ENCODE measurements at regions not wholly inside any gene's neighbourhood (a gene's known extent, or its start where the extent isn't known, plus 50 kb on each side); places are given as distances from the start of the nearest gene placed in this dataset.

- Histone ChIP-seq H3K4me1 (ENCODE audit: control insufficient read depth in 2 of 2, insufficient read depth in 2 of 2, low read length in 2 of 2) (peaks cover 0 to 2% of the 10 kb centered on the region in 2 donors), H3K9me3 (ENCODE audit: control insufficient read depth in 2 of 2, low read length in 2 of 2) (peaks cover 0 to 18% of the 10 kb centered on the region in 2 donors), H3K27me3 (ENCODE audit: control insufficient read depth in 2 of 2, insufficient read depth in 2 of 2, low read length in 2 of 2) (no peaks in the 10 kb centered on the region), H3K27ac (ENCODE audit: low read depth in 2 of 2, low read length in 2 of 2) (peak overlapping the region in 1 of 2 donors; percentile 37), H3K36me3 (ENCODE audit: control insufficient read depth in 2 of 2, insufficient read depth in 2 of 2, low read length in 2 of 2) (peaks cover 0 to 5% of the 10 kb centered on the region in 2 donors), H3K4me3 (ENCODE audit: low read length in 2 of 2) (no peak overlapping the region), H3K9ac (ENCODE audit: low read depth in 1 of 2, low read length in 2 of 2) (no peak overlapping the region)
Observed at GRCh38 chr15:69685512-69686452, 233.2 kb downstream of the RPLP1 start.

- Histone ChIP-seq H3K9me3 (ENCODE audit: control insufficient read depth in 2 of 2, low read length in 2 of 2) (peaks cover 0 to 18% of the 10 kb centered on the region in 2 donors), H3K27ac (ENCODE audit: low read depth in 2 of 2, low read length in 2 of 2) (no peak overlapping the region), H3K4me1 (ENCODE audit: control insufficient read depth in 2 of 2, insufficient read depth in 2 of 2, low read length in 2 of 2) (peaks cover 0 to 2% of the 10 kb centered on the region in 2 donors), H3K9ac (ENCODE audit: low read depth in 1 of 2, low read length in 2 of 2) (no peak overlapping the region), H3K36me3 (ENCODE audit: control insufficient read depth in 2 of 2, insufficient read depth in 2 of 2, low read length in 2 of 2) (peaks cover 0 to 5% of the 10 kb centered on the region in 2 donors), H3K4me3 (ENCODE audit: low read length in 2 of 2) (no peak overlapping the region), H3K27me3 (ENCODE audit: control insufficient read depth in 2 of 2, insufficient read depth in 2 of 2, low read length in 2 of 2) (no peaks in the 10 kb centered on the region)
Observed at GRCh38 chr15:69686626-69687025, 234.0 kb downstream of the RPLP1 start.

GRCh38 chr15:69689133-69689532 lies 236.5 kb downstream of the RPLP1 start:
- Histone ChIP-seq H3K9ac (ENCODE audit: low read depth in 1 of 2, low read length in 2 of 2) (no peak overlapping the region), H3K36me3 (ENCODE audit: control insufficient read depth in 2 of 2, insufficient read depth in 2 of 2, low read length in 2 of 2) (peaks cover 0 to 5% of the 10 kb centered on the region in 2 donors), H3K27ac (ENCODE audit: low read depth in 2 of 2, low read length in 2 of 2) (no peak overlapping the region), H3K4me1 (ENCODE audit: control insufficient read depth in 2 of 2, insufficient read depth in 2 of 2, low read length in 2 of 2) (peaks cover 0 to 2% of the 10 kb centered on the region in 2 donors), H3K9me3 (ENCODE audit: control insufficient read depth in 2 of 2, low read length in 2 of 2) (peaks cover 0 to 15% of the 10 kb centered on the region in 2 donors), H3K4me3 (ENCODE audit: low read length in 2 of 2) (no peak overlapping the region), H3K27me3 (ENCODE audit: control insufficient read depth in 2 of 2, insufficient read depth in 2 of 2, low read length in 2 of 2) (peaks cover 0 to 2% of the 10 kb centered on the region in 2 donors)

- no peak overlapping the region for H3K9ac ChIP-seq (ENCODE audit: low read depth in 1 of 2, low read length in 2 of 2)
- no peaks in the 10 kb centered on the region for H3K4me1 ChIP-seq (ENCODE audit: control insufficient read depth in 2 of 2, insufficient read depth in 2 of 2, low read length in 2 of 2)
- no peak overlapping the region for H3K27ac ChIP-seq (ENCODE audit: low read depth in 2 of 2, low read length in 2 of 2)
- peaks cover 0 to 15% of the 10 kb centered on the region in 2 donors for H3K9me3 ChIP-seq (ENCODE audit: control insufficient read depth in 2 of 2, low read length in 2 of 2)
- peaks cover 0 to 2% of the 10 kb centered on the region in 2 donors for H3K27me3 ChIP-seq (ENCODE audit: control insufficient read depth in 2 of 2, insufficient read depth in 2 of 2, low read length in 2 of 2)
- H3K4me3 ChIP-seq (ENCODE audit: low read length in 2 of 2): no peak overlapping the region
- peaks cover 0 to 5% of the 10 kb centered on the region in 2 donors for H3K36me3 ChIP-seq (ENCODE audit: control insufficient read depth in 2 of 2, insufficient read depth in 2 of 2, low read length in 2 of 2)
Observed at GRCh38 chr15:69691307-69692015, 238.8 kb downstream of the RPLP1 start.

- Histone ChIP-seq H3K9ac (ENCODE audit: low read depth in 1 of 2, low read length in 2 of 2) (no peak overlapping the region), H3K4me1 (ENCODE audit: control insufficient read depth in 2 of 2, insufficient read depth in 2 of 2, low read length in 2 of 2) (no peaks in the 10 kb centered on the region), H3K27me3 (ENCODE audit: control insufficient read depth in 2 of 2, insufficient read depth in 2 of 2, low read length in 2 of 2) (peaks cover 0 to 2% of the 10 kb centered on the region in 2 donors), H3K27ac (ENCODE audit: low read depth in 2 of 2, low read length in 2 of 2) (no peak overlapping the region), H3K36me3 (ENCODE audit: control insufficient read depth in 2 of 2, insufficient read depth in 2 of 2, low read length in 2 of 2) (peaks cover 0 to 5% of the 10 kb centered on the region in 2 donors), H3K9me3 (ENCODE audit: control insufficient read depth in 2 of 2, low read length in 2 of 2) (peaks cover 0 to 15% of the 10 kb centered on the region in 2 donors), H3K4me3 (ENCODE audit: low read length in 2 of 2) (no peak overlapping the region)
Observed at GRCh38 chr15:69692342-69692741, 239.7 kb downstream of the RPLP1 start.

- H3K27ac ChIP-seq (ENCODE audit: low read depth in 2 of 2, low read length in 2 of 2): no peak overlapping the region
- no peaks in the 10 kb centered on the region for H3K4me1 ChIP-seq (ENCODE audit: control insufficient read depth in 2 of 2, insufficient read depth in 2 of 2, low read length in 2 of 2)
- H3K4me3 ChIP-seq (ENCODE audit: low read length in 2 of 2): no peak overlapping the region
- no peak overlapping the region for H3K9ac ChIP-seq (ENCODE audit: low read depth in 1 of 2, low read length in 2 of 2)
- H3K9me3 ChIP-seq (ENCODE audit: control insufficient read depth in 2 of 2, low read length in 2 of 2): peaks cover 0 to 15% of the 10 kb centered on the region in 2 donors
- H3K36me3 ChIP-seq (ENCODE audit: control insufficient read depth in 2 of 2, insufficient read depth in 2 of 2, low read length in 2 of 2): peaks cover 0 to 5% of the 10 kb centered on the region in 2 donors
- peaks cover 0 to 2% of the 10 kb centered on the region in 2 donors for H3K27me3 ChIP-seq (ENCODE audit: control insufficient read depth in 2 of 2, insufficient read depth in 2 of 2, low read length in 2 of 2)
Observed at GRCh38 chr15:69693059-69693458, 240.4 kb downstream of the RPLP1 start.

- H3K4me1 ChIP-seq (ENCODE audit: control insufficient read depth in 2 of 2, insufficient read depth in 2 of 2, low read length in 2 of 2): no peaks in the 10 kb centered on the region
- H3K4me3 ChIP-seq (ENCODE audit: low read length in 2 of 2): no peak overlapping the region
- no peak overlapping the region for H3K27ac ChIP-seq (ENCODE audit: low read depth in 2 of 2, low read length in 2 of 2)
- no peak overlapping the region for H3K9ac ChIP-seq (ENCODE audit: low read depth in 1 of 2, low read length in 2 of 2)
- no peaks in the 10 kb centered on the region for H3K36me3 ChIP-seq (ENCODE audit: control insufficient read depth in 2 of 2, insufficient read depth in 2 of 2, low read length in 2 of 2)
- H3K27me3 ChIP-seq (ENCODE audit: control insufficient read depth in 2 of 2, insufficient read depth in 2 of 2, low read length in 2 of 2): peaks cover 0 to 2% of the 10 kb centered on the region in 2 donors
- H3K9me3 ChIP-seq (ENCODE audit: control insufficient read depth in 2 of 2, low read length in 2 of 2): no peaks in the 10 kb centered on the region
Observed at GRCh38 chr15:69696946-69697345, 244.3 kb downstream of the RPLP1 start.

GRCh38 chr15:69697916-69698315 lies 245.3 kb downstream of the RPLP1 start:
- H3K27ac ChIP-seq (ENCODE audit: low read depth in 2 of 2, low read length in 2 of 2): no peak overlapping the region
- no peaks in the 10 kb centered on the region for H3K27me3 ChIP-seq (ENCODE audit: control insufficient read depth in 2 of 2, insufficient read depth in 2 of 2, low read length in 2 of 2)
- no peaks in the 10 kb centered on the region for H3K36me3 ChIP-seq (ENCODE audit: control insufficient read depth in 2 of 2, insufficient read depth in 2 of 2, low read length in 2 of 2)

GRCh38 chr15:69699096-69699495 lies 246.5 kb downstream of the RPLP1 start:
- Histone ChIP-seq H3K4me1 (ENCODE audit: control insufficient read depth in 2 of 2, insufficient read depth in 2 of 2, low read length in 2 of 2) (no peaks in the 10 kb centered on the region), H3K36me3 (ENCODE audit: control insufficient read depth in 2 of 2, insufficient read depth in 2 of 2, low read length in 2 of 2) (no peaks in the 10 kb centered on the region), H3K27ac (ENCODE audit: low read depth in 2 of 2, low read length in 2 of 2) (no peak overlapping the region), H3K4me3 (ENCODE audit: low read length in 2 of 2) (no peak overlapping the region), H3K27me3 (ENCODE audit: control insufficient read depth in 2 of 2, insufficient read depth in 2 of 2, low read length in 2 of 2) (no peaks in the 10 kb centered on the region), H3K9me3 (ENCODE audit: control insufficient read depth in 2 of 2, low read length in 2 of 2) (no peaks in the 10 kb centered on the region), H3K9ac (ENCODE audit: low read depth in 1 of 2, low read length in 2 of 2) (no peak overlapping the region)

More at GRCh38 chr15:69697916-69698315, 245.3 kb downstream of the RPLP1 start:
- H3K4me3 ChIP-seq (ENCODE audit: low read length in 2 of 2): no peak overlapping the region
- no peaks in the 10 kb centered on the region for H3K9me3 ChIP-seq (ENCODE audit: control insufficient read depth in 2 of 2, low read length in 2 of 2)
- no peaks in the 10 kb centered on the region for H3K4me1 ChIP-seq (ENCODE audit: control insufficient read depth in 2 of 2, insufficient read depth in 2 of 2, low read length in 2 of 2)
- no peak overlapping the region for H3K9ac ChIP-seq (ENCODE audit: low read depth in 1 of 2, low read length in 2 of 2)

- Histone ChIP-seq H3K4me1 (ENCODE audit: control insufficient read depth in 2 of 2, insufficient read depth in 2 of 2, low read length in 2 of 2) (no peaks in the 10 kb centered on the region), H3K4me3 (ENCODE audit: low read length in 2 of 2) (no peak overlapping the region), H3K9ac (ENCODE audit: low read depth in 1 of 2, low read length in 2 of 2) (no peak overlapping the region), H3K36me3 (ENCODE audit: control insufficient read depth in 2 of 2, insufficient read depth in 2 of 2, low read length in 2 of 2) (no peaks in the 10 kb centered on the region), H3K9me3 (ENCODE audit: control insufficient read depth in 2 of 2, low read length in 2 of 2) (no peaks in the 10 kb centered on the region), H3K27me3 (ENCODE audit: control insufficient read depth in 2 of 2, insufficient read depth in 2 of 2, low read length in 2 of 2) (no peaks in the 10 kb centered on the region), H3K27ac (ENCODE audit: low read depth in 2 of 2, low read length in 2 of 2) (no peak overlapping the region)
Observed at GRCh38 chr15:69700380-69700779, 247.8 kb downstream of the RPLP1 start.

Data from mucosa of rectum (tissue), 2 donors.